ENCODE measurements at regions not wholly inside any gene's neighbourhood (a gene's known extent, or its start where the extent isn't known, plus 50 kb on each side); places are given as distances from the start of the nearest gene placed in this dataset.

- TF ChIP-seq ZFP62 (CRISPR knock-in tag; IDR thresholded peaks at IDR 0.05) (no peak), ZNF3 (CRISPR knock-in tag; IDR thresholded peaks at IDR 0.05) (no peak), ZNF792 (CRISPR knock-in tag; IDR thresholded peaks at IDR 0.05) (no peak), POLR2AphosphoS5 (IDR thresholded peaks at IDR 0.05; ENCODE audit: low read depth, low read length) (no peak), SUZ12 (IDR thresholded peaks at IDR 0.05; ENCODE audit: low read depth, low read length) (no peak)
Observed at GRCh38 chr22:49607821-49608220, 219.9 kb downstream of the BRD1 start.

Measured in HepG2 (cell line).